Suprapubic skin (tissue), 4 donors: ENCODE measurements at regions not wholly inside any gene's neighbourhood (a gene's known extent, or its start where the extent isn't known, plus 50 kb on each side); places are given as distances from the start of the nearest gene placed in this dataset.
"Not testable (repeated sequence)": the region's sequence is repeated elsewhere in the genome, so short reads cannot be mapped to it uniquely, and the experiment has no call there.

Experiments used
- DNase-seq, 2 donors: peaks; one replicate each; pipeline ENCODE4 v3.0.0-alpha.2; 2019; ENCODE audit warnings: low spot score in 2 of 2
- H3K27ac ChIP-seq: fragments of 200-600 bp; sonication (generic); one replicate; pipeline ENCODE4 v1.5.1; 2019
- H3K27me3 ChIP-seq: fragments of 200-600 bp; sonication (generic); one replicate; pipeline ENCODE4 v1.5.1; 2019
- H3K36me3 ChIP-seq: fragments of 200-600 bp; sonication (generic); one replicate; pipeline ENCODE4 v1.5.1; 2019
- H3K4me1 ChIP-seq: fragments of 200-600 bp; sonication (generic); one replicate; pipeline ENCODE4 v1.5.1; 2019
- H3K4me3 ChIP-seq: fragments of 200-600 bp; sonication (generic); one replicate; pipeline ENCODE4 v1.5.1; 2019; ENCODE audit warnings: mild to moderate bottlenecking
- H3K9me3 ChIP-seq: fragments of 200-600 bp; sonication (generic); one replicate; pipeline ENCODE4 v1.5.1; 2019
- EP300 ChIP-seq: sonication (generic); formaldehyde crosslinking; IDR thresholded peaks from one replicate; pipeline ENCODE4 v1.6.1; 2017; ENCODE audit warnings: antibody characterized with exemption
- POLR2A ChIP-seq, 2 donors: fragments of 450-650 bp; IDR thresholded peaks; one replicate each; pipeline ENCODE4 v1.6.1; 2017; ENCODE audit warnings: antibody characterized with exemption in 2 of 2, mild to moderate bottlenecking in 2 of 2, moderate library complexity in 2 of 2
- POLR2AphosphoS5 ChIP-seq, 3 donors: sonication (generic); formaldehyde crosslinking; IDR thresholded peaks; one replicate each; pipeline ENCODE4 v1.6.1; 2017; ENCODE audit warnings: antibody characterized with exemption in 3 of 3
- WGBS: methylation state at CpG from one replicate; pipeline ENCODE4 v1.1.5; 2018; 5-methylcytosine and 5-hydroxymethylcytosine counted together
- TF ChIP-seq, protein P1 (sequence below), 2 donors: fragments of 200-600 bp in 1 of 2; fragments of 450-650 bp in 1 of 2; sonication (generic) in 1 of 2; IDR thresholded peaks; one replicate each; pipeline ENCODE4 v1.5.1; 2016 to 2019; ENCODE audit warnings: antibody characterized with exemption in 2 of 2, mild to moderate bottlenecking in 1 of 2, moderate library complexity in 1 of 2

- Histone ChIP-seq H3K27me3 (no peaks in the 10 kb centered on the region), H3K27ac (peak overlapping the region; percentile 60), H3K9me3 (no peaks in the 10 kb centered on the region), H3K36me3 (no peaks in the 10 kb centered on the region), H3K4me1 (peaks cover 20% of the 10 kb centered on the region), H3K4me3 (no peak overlapping the region)
- TF ChIP-seq POLR2AphosphoS5 (IDR thresholded peaks at IDR 0.05): peak in 2 of 3 donors; percentile 18 to 26
- TF ChIP-seq POLR2A (IDR thresholded peaks at IDR 0.05): no peak
- no peak for DNase-seq
- 5% methylated on average over 3 of the region's 3 CpGs for whole genome bisulfite sequencing
Observed at GRCh38 chr1:96520579-96520947, 201.0 kb upstream of the PTBP2 start.

DNA sequence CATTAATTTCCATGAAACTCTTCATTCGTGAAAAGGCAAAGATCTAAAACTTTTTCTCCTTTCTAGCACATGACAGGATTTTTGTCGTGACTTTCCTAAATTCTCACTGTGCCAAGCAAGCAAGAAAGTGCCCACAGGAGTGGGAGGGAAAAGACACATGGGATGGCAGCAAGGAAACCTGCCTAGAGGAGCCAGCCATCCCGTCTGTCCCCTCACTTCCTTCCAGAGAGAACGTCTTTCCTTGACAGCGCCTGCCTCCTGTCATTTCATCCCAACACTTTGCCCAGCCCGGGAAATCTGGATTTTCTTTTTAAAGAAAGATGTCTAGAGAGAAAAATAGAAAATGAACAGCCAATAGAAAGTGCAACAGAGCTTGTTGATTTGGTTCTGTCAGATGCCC lies 200.6 kb upstream of the PTBP2 start:
- Histone ChIP-seq H3K36me3 (no peaks in the 10 kb centered on the region), H3K27ac (peak overlapping the region; percentile 60), H3K27me3 (no peaks in the 10 kb centered on the region), H3K4me3 (no peak overlapping the region), H3K4me1 (peaks cover 20% of the 10 kb centered on the region), H3K9me3 (no peaks in the 10 kb centered on the region)
- TF ChIP-seq POLR2A (IDR thresholded peaks at IDR 0.05): no peak
- 35% methylated on average over 6 of the region's 6 CpGs for WGBS
- DNase-seq: no peak

- Histone ChIP-seq H3K27ac (no peak overlapping the region), H3K27me3 (no peaks in the 10 kb centered on the region), H3K4me1 (peaks cover 27% of the 10 kb centered on the region), H3K9me3 (no peaks in the 10 kb centered on the region), H3K4me3 (no peak overlapping the region), H3K36me3 (no peaks in the 10 kb centered on the region)
- WGBS: 91% methylated on average over 2 of the region's 2 CpGs
- no peak for DNase-seq
- TF ChIP-seq EP300 (no peak), POLR2A (IDR thresholded peaks at IDR 0.05) (no peak), POLR2AphosphoS5 (IDR thresholded peaks at IDR 0.05) (no peak)
- TF ChIP-seq, protein P1, sequence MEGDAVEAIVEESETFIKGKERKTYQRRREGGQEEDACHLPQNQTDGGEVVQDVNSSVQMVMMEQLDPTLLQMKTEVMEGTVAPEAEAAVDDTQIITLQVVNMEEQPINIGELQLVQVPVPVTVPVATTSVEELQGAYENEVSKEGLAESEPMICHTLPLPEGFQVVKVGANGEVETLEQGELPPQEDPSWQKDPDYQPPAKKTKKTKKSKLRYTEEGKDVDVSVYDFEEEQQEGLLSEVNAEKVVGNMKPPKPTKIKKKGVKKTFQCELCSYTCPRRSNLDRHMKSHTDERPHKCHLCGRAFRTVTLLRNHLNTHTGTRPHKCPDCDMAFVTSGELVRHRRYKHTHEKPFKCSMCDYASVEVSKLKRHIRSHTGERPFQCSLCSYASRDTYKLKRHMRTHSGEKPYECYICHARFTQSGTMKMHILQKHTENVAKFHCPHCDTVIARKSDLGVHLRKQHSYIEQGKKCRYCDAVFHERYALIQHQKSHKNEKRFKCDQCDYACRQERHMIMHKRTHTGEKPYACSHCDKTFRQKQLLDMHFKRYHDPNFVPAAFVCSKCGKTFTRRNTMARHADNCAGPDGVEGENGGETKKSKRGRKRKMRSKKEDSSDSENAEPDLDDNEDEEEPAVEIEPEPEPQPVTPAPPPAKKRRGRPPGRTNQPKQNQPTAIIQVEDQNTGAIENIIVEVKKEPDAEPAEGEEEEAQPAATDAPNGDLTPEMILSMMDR (IDR thresholded peaks at IDR 0.05): no peak
Observed at GRCh38 chr1:96521994-96522760, 199.4 kb upstream of the PTBP2 start.

DNA sequence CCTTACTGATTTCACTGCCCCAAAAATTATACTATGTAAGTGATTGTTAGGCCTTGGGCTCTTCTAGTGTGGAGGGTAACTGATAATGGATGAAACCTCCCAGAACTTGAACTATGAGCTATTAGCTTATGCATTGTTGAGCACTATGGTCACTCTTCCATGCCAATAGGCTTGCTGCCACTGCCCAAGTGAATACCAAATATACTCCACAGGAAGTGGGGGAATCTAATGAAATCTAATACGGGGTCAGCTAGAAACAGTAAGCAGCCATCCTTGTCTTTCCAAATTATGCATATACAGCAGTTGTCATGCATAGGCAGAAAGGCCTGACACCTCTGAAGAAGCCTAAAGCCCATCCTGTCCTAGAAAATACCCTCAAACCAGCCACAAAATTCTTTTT lies 198.7 kb upstream of the PTBP2 start:
- no peaks in the 10 kb centered on the region for H3K36me3 ChIP-seq
- WGBS: 85% methylated on average over 1 of the region's 1 CpG
- H3K4me1 ChIP-seq: peaks cover 27% of the 10 kb centered on the region
- no peak overlapping the region for H3K4me3 ChIP-seq
- H3K27me3 ChIP-seq: no peaks in the 10 kb centered on the region
- TF ChIP-seq POLR2AphosphoS5 (IDR thresholded peaks at IDR 0.05): no peak
- TF ChIP-seq, protein P1 (IDR thresholded peaks at IDR 0.05): no peak
- TF ChIP-seq POLR2A (IDR thresholded peaks at IDR 0.05): no peak
- no peak for TF ChIP-seq EP300
- no peak overlapping the region for H3K27ac ChIP-seq
- DNase-seq: no peak
- no peaks in the 10 kb centered on the region for H3K9me3 ChIP-seq

DNA sequence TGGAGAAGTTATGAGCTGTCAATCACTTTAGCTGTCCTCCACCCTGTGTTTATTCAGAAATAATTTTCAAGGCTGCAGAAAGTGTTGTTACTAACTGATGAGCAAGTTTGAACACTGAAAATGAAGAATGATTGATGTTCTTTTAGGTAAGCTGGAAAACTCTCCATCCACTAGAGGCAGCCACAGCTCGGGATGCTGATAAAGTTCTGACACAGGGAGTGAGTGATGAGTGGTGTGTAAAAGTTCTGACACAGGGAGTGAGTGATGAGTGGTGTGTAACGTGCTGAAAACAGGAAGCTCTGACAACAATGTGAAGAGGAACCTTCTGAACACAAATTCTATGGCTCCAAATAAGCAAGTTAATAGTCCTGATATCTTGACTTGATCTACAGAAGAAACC lies 197.5 kb upstream of the PTBP2 start:
- TF ChIP-seq POLR2AphosphoS5 (IDR thresholded peaks at IDR 0.05): no peak
- no peak for TF ChIP-seq POLR2A (IDR thresholded peaks at IDR 0.05)
- TF ChIP-seq, protein P1 (IDR thresholded peaks at IDR 0.05): no peak
- TF ChIP-seq EP300: no peak
- 31% methylated on average over 2 of the region's 2 CpGs for WGBS
- Histone ChIP-seq H3K27me3 (no peaks in the 10 kb centered on the region), H3K4me3 (no peak overlapping the region), H3K36me3 (no peaks in the 10 kb centered on the region), H3K27ac (peak overlapping the region; percentile 75), H3K4me1 (peaks cover 27% of the 10 kb centered on the region), H3K9me3 (peaks cover 8% of the 10 kb centered on the region)
- no peak for DNase-seq

GRCh38 chr1:96525657-96526557 lies 195.7 kb upstream of the PTBP2 start:
- no peaks in the 10 kb centered on the region for H3K27me3 ChIP-seq
- H3K27ac ChIP-seq: peak overlapping the region; percentile 75
- H3K9me3 ChIP-seq: peaks cover 12% of the 10 kb centered on the region
- H3K36me3 ChIP-seq: no peaks in the 10 kb centered on the region
- no peak for TF ChIP-seq EP300
- peak; percentile 39 to 87 (median 42) for TF ChIP-seq POLR2AphosphoS5 (IDR thresholded peaks at IDR 0.05)
- 54% methylated on average over 8 of the region's 8 CpGs for WGBS
- peaks cover 12% of the 10 kb centered on the region for H3K4me1 ChIP-seq
- H3K4me3 ChIP-seq: no peak overlapping the region
- peak in 1 of 2 donors; percentile 65 for DNase-seq

DNA sequence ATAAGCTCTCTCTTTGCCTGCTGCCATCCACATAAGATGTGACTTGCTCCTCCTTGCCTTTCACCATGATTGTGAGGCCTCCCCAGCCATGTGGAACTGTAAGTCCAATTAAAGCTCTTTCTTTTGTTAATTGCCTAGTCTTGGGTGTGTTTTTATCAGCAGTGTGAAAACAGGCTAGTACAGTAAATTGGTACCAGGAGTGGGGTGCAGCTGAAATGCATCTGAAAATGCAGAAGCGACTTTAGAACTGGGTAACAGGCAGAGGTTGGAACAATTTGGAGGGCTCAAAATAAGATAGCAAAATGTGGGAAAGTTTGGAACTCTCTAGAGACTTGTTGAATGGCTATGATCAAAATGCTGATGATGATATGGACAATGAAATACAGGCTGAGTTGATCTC lies 192.9 kb upstream of the PTBP2 start:
- not testable (repeated sequence) for H3K36me3 ChIP-seq, DNase-seq, H3K27me3 ChIP-seq, H3K4me3 ChIP-seq, H3K4me1 ChIP-seq, H3K27ac ChIP-seq
- peaks cover 12% of the 10 kb centered on the region for H3K9me3 ChIP-seq
- 97% methylated on average over 1 of the region's 1 CpG for WGBS
